ENCODE measurements at regions not wholly inside any gene's neighbourhood (a gene's known extent, or its start where the extent isn't known, plus 50 kb on each side); places are given as distances from the start of the nearest gene placed in this dataset.

DNA sequence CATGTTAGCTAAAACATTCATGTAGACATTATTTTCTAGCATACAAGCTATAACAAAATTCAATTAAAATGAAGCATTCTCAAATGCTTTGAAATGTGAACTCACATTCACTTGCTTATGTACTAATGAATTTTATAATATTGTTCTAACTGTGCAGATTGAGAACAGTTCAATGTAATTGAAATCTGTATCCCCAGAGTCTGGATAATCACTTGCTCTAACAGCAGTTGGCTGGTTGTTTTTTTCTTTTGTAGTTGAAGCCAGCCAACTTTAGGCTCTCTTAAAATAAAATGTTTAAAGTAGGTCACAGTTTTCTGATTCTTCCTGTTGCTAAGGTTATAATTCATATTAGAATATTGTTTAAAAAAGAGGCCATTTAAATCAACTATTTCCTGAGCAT lies 438.9 kb downstream of the NAF1 start:
- DNase-seq (ENCODE audit: low spot score) = no peak

DNA sequence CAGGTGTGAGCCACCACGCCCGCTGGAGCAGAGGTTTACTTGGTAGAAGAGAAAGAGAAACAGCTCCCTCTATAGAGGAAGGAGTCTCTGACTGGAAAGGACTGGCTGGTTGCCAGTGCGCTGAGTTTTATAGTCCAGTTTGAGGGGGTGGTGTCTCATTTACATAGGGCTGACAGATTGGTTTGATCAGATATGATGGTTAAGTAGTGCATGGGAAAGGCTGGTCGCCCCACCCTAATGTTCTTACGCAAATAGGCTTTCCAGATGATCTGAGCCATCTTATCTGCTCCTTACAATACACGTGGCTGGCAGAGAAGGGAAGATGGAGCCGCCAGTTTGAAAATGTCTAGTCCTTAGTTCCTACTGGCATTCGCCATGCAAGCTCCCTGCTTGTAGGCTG lies 439.5 kb downstream of the NAF1 start:
- no peak for DNase-seq (ENCODE audit: low spot score)

DNA sequence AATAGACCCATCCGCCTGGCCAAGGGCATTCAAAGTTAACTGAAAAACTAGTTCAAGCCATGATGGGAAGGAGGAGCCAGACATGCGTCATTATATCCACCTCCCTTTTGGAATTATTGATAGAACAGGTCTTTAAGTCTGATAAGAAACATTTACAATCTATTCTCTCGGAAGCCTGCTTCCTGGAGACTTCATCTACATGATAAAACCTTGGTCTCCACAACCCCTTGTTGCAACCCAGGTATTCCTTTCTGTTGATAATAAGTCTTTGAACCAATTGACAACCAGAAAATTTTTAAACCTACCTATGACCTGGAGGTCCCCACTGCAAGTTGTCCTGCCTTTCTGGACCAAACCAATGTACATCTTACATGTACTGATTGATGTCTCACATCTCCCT lies 451.3 kb downstream of the NAF1 start:
- no peak for DNase-seq (ENCODE audit: low spot score)

DNA sequence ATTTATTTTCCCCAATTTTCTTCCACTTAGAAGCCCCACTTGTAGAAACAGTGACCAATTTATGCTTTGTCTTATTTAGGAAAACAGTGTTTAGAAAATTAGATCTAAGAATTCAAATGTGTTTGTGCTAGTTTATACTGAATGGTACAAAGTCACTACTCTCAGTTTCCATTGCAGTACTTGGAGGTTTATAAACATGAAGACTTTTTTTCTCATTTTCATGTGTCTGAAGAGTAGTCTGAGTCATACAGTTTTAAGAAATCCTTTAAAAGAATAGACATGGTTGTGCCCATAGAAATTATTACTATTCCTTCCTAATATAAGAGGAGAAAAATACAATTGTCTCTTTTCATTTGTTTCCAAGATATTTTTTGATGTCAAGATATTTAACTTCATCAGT lies 458.7 kb downstream of the NAF1 start:
- no peak for DNase-seq (ENCODE audit: low spot score)

DNA sequence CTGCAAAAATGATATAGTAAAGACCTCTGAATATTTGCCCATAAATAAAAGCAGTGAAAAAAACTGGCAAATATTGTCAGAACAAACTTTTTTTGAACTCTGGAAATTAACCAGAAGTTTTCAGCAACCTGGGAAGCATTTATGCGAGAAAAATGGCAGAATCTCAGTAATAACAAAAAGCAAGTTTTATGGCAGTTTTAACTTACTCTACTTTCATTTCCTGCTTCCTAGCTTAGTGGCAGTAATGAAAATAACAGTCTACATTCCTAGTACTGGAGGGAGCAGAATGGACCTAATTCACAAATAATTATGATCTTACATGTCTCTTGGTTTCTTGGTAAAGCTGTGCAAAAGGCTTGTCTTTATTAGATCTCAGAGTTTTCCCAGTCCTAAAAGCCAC lies 460.1 kb downstream of the NAF1 start:
- no peak for DNase-seq (ENCODE audit: low spot score)

DNA sequence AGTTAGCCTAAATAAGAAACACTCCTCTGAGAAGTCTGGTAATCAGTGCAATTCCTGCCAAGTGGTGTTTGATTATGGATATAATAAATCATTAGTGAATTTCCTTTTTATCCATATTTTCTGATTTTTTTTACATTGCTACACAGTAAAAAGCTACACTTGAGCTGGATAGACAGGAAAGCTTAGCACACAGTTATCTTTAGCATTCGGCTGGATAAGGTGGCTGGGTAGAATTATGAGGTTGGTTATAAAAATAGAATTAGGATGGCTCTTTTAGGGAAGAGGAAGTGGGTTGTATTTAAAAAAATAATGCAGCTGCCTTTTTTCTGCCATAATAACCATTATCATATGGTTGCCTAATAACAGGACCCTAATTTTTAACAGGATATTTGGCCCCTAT lies 460.6 kb downstream of the NAF1 start:
- no peak for DNase-seq (ENCODE audit: low spot score)

DNA sequence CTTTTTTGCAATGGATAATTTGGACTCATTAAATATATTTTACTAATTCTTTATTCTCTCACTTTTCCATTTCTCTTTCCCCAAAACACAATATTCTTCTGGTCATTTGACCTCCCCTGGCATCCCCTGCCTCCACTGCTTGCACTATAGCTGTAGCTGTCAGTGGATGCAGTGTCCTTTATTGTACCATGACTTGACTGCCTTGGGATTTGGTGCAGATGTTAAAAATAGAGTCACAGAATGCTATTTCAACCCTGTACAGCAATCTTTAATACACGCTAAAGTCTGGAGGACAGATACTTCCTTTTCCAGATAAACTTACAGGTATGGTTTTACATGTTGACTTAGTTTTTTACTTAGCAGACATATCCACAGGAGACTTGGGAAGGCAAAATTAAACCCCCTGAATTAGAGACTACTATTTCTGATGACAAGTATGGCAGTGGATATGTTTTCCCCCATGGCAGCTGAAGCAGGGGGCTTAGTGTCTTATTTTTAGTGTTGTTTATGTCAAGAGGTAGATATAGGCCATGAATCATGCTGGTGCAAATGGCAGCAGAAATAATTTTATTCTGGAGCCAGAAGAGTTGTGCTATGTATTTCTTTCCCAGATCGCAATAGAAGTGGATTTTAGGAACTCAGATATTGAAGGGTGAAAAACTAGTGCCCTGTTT lies 461.4 kb downstream of the NAF1 start:
- no peak for DNase-seq (ENCODE audit: low spot score)

DNA sequence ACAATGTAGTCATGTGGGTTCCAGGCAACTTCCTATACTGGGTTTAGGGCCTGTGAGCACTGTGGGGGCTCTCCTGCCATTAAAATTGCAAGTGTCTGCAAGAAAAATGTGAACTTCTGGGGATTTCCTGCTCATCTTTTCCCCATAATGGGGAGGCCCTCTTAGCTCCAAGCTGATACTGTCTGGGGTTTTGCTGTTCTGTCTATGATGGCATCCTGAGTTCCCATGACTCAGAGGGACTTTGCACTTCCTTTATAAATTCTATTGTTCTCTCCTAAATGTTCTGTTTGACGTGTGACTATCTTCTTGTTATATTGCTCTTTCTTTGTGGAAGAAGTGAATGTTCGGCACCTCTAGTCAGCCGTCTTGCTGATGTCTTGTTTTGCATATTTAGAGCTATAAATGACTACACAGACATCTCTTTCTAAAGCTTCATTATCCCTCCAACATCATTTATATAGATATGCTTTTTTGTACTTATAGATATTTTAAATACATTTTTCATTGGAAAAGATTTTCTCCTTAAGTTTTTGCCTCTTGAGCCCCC lies 465.8 kb downstream of the NAF1 start:
- peak; percentile 6 for DNase-seq (ENCODE audit: low spot score)

DNA sequence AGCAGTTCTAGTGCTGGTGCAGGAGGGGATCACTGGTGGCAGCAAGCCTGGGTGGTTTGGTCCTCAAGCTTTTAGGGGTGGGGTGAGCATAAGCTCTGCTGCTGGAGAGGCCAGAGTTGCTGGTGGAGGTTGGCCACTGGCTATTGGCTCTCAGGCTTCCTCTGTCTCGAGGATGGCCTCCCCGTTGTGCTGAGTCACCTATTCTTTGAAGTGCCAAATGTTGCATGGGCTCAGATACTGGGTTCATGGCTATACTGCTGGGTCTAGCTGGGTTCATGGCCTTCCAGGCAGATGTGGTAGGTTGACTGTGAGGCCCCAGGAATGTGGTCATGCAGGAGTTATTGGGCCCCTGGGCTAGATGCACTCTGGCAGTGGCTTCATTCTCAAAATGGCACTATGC lies 466.3 kb downstream of the NAF1 start:
- no peak for DNase-seq (ENCODE audit: low spot score)

DNA sequence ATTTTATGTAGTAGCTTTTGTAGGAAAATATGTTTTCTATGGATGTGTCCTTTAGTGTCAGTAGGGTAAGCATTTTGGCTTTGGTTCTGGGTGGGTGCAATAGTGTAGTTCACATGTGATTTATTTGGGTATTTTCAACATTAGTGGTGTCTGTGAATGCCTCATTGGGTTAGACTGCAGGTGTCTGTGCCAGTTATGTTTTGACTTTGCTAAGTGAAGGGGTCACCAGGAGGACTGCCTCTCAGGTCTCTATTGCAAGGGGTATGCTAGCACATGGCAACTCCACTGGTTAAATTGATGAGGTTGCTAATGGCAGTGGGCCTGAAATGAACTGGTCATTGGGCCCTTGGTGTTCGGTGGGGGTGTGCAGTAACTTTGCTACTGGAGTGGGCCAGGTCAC lies 467.1 kb downstream of the NAF1 start:
- no peak for DNase-seq (ENCODE audit: low spot score)

DNA sequence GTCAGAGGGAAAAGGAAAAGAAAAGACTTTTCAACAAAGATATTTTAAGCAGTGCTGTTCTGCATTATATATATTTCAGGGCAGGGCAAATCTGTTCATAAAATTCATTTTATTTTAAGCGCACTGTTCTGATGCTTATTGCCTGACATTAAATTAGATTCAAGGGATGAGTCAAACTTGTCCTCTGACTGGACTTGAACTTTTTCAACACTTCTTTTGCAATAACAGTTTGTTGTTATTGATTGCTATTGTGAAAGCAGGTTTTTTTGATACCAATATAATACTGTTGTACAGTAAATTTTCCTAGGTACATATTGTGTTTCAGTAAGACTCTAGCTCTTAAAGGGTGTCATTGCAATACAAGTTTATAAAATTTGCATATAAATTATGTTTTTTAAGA lies 481.3 kb downstream of the NAF1 start:
- DNase-seq (ENCODE audit: low spot score) = no peak

DNA sequence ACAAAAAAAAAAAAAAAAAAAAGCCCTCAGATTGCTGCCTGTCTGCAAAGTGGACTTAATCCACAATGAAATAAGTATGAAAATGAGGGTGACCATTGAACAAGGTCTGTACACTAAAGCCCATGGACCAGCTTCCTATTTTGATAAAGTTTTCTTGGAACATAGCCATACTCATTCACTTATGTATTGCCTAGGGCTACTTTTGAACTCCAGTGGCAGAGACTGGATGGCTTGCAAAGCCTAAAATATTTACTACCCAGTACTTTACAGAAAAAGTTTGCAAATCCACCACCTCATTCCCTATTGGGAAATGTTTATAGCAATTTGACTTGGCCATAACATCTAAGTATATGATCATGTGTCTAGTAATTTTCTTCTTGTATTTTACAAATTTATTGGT lies 481.7 kb downstream of the NAF1 start:
- no peak for DNase-seq (ENCODE audit: low spot score)

DNA sequence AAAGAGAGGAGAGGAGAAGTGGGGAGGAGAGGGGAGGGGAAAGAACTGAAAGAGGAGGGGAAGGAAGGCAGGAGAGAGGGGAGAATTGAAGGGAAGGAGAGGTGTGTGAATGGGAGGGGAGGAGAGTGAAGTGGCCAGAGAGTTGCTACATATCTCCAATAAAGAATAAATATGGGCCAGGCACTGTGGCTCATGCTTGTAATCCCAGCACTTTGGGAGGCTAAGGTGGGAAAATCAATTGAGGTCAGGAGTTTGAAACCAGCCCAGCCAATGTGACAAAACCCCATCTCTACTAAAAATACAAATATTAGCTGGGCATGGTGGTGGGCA lies 482.4 kb downstream of the NAF1 start:
- no peak for DNase-seq (ENCODE audit: low spot score)

DNA sequence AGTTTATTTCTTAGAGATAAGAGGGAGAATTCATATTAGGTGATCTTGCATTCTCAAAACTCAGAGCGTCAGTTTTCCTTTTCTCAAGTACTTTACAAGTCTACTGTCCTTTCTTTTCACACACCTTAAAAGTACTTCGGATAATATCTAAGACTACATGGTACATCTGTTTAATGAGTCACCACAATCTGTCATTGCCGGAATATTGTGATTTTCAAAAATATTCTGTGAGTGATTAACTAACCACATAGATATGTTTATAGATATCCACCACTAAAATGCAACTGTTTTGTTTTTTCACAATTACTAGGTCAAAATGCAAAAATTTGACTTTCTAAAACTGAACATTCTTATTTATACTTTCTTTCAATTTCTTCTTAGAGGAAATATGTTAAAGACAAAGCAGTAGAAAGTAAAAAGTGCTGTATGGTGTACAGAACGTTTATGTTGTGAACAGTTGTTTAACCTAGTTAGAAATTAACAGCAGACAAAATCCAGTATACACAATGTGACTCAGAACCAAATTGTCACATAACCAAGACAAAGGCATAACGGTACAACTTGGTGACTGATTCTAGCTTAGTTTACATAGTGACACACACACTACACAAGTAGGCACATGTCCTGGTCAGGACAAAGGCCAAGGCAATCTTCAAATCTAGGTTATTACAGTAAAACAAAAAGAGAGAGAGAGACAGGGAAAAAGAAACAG lies 482.9 kb downstream of the NAF1 start:
- peak; percentile 83 for DNase-seq (ENCODE audit: low spot score)

DNA sequence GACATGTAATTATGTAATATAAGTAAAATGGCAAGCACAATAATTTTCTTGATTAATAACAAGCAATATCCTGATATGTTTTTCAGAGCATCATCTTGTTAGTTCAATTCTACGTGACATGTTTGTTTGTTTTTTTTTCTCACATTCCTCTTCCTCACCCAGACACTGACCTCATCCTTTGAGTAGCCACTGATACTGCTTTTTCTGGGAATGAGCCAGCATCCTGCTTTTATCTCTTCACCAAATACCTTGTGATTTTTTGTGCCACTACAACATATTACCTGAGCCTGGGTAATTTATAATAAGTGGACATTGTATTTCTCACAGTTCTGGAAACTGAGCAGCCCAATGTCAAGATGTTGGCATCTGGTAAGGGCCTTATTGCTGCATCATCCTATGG lies 484.0 kb downstream of the NAF1 start:
- peak; percentile 39 for DNase-seq (ENCODE audit: low spot score)

DNA sequence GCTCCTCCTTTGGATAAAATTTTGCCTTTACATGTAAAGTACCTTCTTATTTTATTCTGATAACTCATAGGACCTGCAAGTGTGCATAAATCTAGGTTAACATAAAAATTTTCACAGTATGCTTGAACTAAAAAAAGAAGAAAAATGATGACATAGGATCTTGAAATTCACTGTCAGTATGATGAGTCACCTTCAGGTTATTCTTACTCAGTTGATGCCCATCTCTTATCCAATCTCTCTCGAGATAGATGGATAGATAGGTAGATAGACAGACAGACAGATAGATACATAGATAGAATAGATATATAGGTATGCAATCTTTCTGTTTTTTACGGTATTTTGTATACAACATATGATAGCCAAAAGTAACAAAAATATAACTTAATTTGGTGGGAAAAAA lies 485.5 kb downstream of the NAF1 start:
- peak; percentile 17 for DNase-seq (ENCODE audit: low spot score)

DNA sequence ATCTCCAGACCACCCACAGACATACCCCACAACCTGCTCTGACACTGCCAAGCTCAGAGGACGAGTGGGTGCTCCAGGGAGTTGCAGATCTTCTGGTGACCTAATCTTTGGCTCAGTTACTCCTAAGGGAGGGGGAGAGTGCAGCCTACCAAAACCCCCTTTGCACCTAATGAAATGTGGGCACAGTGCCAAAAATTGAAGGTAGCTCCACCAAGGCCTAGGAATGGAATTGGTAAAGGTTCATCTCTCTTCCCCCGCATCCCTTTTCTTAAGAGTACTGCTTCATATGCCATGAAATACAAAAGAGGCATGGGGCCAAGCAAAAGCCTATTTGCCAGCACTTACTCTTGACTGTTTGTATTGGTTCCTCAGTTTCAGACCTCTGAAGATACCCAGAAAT lies 491.0 kb downstream of the NAF1 start:
- DNase-seq (ENCODE audit: low spot score) = no peak

DNA sequence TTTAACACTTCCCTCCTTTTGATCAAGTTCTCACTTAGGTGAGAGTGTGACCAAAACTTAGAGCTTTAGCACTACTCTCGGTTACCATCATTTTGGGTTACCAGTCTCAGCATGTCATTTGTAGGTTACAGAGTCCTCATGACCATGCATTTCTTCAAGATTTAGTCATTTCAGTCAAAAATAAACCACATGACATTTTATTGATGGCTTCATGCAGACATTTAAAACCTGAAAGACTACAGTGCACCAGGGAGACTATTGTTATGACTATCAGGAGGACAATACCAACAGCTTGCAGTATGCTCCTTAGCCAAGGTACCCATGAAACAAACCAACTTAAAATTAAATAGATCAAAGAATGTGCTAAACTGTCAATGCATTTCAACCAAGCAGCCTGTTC lies 498.1 kb upstream of the FSTL5 start:
- DNase-seq (ENCODE audit: low spot score) = no peak

DNA sequence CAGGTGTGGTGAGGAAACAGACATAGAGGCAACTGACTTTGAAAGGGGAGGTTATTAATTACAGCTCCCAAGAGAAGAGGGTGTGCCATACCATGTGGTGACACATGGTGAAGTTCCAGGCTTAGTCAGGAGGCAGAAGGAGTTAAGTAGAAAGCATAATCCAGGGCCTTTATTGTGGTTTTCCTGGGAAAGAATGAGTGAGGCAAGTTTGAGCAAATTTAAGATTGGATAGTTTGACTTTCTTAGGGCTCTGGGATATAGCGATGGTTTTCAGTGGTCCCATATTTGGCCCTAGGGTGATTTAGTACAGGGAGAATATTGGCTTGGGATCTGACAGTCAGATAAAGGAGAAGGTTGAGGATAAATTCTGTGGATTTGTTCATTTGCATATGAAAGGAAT lies 495.9 kb upstream of the FSTL5 start:
- no peak for DNase-seq (ENCODE audit: low spot score)

DNA sequence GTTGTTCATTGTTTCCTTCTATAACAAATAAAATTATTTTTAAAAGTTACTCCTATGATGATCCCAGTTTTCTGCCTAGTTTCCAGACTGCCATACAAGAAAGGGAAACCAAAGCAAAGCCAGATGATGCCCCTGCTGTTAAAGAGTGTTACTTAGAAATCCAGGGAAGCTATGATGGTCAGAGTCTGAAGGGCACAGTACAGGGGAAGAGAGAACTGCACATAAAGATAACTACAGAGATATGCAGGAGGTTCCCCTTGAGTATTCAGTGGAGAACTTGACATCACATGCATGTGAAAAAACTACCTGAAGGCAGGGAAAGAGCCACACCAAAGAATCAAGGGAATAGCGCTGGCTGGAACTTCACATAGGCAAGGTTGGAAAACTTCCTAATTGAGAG lies 494.2 kb upstream of the FSTL5 start:
- no peak for DNase-seq (ENCODE audit: low spot score)

DNA sequence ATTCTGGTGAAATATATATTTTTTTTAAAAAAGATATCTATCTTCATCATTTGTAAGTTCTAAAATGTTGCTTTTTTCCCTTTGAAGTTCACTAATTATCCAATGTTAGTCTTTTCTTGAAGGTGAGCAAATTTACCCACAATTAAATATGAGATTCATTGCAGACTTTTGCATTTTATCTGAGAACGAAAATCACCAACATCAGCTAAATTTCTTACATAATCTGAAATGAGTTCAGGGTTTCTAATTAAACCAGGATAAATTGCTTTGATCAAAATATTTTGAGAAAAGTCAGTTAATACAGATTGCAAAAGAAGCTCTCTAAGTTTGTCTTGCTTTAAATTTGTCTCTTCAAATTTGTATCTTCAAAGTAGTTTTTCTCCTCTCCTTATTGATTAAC lies 486.4 kb upstream of the FSTL5 start:
- no peak for DNase-seq (ENCODE audit: low spot score)

DNA sequence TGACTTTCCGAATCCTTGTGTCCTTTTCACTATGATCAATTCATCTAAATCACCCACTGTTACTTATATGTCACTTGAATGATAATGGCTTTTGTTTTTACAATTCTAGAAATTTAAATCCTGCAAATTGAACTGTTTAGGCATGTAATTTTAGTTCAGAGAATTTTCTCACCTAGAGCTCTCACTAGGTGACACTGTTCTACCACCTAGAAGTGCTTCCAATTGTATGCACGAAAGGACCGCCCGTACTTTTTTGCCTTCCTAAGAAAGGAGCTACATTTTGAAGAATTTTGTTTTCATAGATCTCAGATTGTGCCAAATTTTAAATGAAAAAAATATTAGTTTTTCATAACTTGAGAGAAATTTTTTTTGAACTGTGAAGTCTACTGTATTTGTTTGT lies 481.6 kb upstream of the FSTL5 start:
- DNase-seq (ENCODE audit: low spot score) = no peak

DNA sequence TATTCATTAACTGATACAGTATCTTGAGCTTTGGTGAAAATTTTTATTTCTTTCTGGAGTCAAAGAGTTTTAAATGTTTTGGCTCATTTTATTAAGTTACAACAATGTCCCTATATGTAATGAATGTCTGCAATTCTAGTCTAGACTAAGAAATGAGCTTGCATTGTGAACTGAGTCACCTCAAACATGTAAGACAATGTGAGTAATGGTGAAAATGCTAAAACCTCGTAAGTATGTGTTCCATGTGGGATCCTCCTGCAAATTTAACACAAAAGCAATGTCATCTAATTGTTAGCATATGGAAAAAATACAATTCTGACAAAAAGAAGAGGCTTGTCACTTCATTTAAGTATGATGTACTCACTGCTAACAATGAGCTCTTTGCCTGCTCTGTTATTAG lies 480.5 kb upstream of the FSTL5 start:
- DNase-seq (ENCODE audit: low spot score) = no peak

DNA sequence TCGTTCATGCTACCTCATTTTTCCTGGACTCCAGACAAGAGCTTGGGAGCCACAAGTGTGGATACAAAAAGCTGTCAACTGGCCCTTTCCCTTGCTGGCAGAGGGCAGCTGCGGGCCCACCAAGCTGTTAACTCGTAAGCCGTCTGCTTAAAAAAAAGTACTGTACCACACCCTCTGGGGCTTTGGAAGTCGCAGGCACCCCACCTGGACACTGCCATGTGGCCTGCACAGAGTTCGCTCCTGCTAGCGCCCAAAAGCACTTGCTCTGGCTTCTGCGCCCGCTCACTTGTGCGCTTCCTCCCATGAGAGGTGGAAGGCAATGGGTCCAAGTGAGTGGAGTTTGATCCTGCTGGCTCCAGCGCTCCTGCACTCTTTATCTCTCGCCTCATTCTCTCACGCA lies 476.4 kb upstream of the FSTL5 start:
- DNase-seq (ENCODE audit: low spot score) = no peak

All from kidney tubule cell (primary cell).